NCI-H748 (cell line): ENCODE measurements at regions not wholly inside any gene's neighbourhood (a gene's known extent, or its start where the extent isn't known, plus 50 kb on each side); places are given as distances from the start of the nearest gene placed in this dataset.

ENCODE experiments used
- DNase-seq: peaks from one replicate; lab custom pipeline; 2025; ENCODE audit not compliant: unreplicated experiment; lab: John Stamatoyannopoulos, UW

- DNase-seq = no peak
These were observed 64.4 kb upstream of the HRH1 start for GRCh38 chr3:11089931-11090330.

- no peak for DNase-seq
These were observed 63.7 kb upstream of the HRH1 start for GRCh38 chr3:11090551-11090950.

DNA sequence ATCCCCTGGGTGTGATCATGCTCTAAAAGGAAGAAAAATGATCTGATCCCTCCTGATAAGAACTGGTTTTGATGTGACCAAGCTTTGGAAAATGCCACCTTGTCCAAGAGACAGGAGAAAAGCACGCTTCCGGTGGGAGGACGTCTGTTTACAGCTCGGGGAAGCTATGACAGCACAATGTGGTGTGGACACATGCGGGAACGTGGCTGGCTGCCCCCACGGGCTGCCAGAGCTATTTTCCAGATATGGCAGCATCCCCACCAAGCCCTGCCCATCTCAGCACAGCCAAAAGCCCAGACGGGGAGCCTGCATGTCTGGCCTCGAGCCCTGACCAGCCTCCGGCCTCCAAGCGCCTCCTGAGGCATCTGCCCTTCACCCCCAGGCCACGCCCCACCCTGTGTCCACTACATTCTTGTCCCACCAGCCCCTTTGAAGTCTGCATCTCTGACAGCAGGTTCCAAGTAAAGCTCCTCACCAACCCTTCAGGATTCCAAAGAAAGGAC is 63.2 kb upstream of the HRH1 start:
- DNase-seq = no peak

GRCh38 chr3:11091791-11092190 is 62.5 kb upstream of the HRH1 start:
- no peak for DNase-seq

DNA sequence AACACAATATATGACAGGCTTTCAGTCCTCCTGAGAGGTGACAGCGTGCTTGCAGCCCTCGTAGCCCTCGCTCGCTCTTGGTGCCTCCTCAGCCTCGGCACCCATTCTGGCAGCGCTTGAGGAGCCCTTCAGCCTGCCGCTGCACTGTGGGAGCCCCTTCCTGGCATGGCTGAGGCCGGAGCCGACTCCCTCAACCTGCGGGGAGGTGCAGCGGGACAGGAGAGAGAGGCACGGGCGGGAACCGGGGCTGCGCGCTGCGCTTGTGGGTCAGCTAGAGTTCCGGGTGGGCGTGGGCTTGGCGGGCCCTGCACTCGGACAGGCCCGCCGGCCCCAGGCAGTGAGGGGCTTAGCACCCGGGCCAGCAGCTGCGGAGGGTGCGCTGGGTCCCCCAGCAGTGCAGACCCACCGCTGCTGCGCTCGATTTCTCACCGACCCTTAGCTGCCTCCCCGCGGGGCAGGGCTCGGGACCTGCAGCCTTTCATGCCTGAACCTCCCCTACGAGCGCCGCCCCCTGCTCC is 60.4 kb upstream of the HRH1 start:
- no peak for DNase-seq

DNA sequence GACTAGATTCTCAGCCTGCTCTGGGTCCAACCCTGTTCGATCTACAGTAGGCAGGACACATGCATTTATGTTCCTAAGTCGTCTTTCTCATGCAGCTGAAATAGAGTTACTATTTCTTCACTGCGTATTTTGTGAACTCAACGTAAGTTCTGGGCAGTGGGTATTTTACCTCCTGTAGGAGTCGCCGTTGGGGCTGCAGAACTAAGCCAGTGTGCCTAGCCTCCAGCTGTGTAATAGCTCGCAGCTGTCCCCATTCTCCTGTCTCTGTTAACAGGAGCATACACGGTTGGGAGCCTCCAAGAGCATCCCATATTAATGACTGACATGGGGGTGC is 58.4 kb upstream of the HRH1 start:
- DNase-seq = no peak

- DNase-seq = peak; percentile 42
These were observed 57.8 kb upstream of the HRH1 start for GRCh38 chr3:11096266-11097139.

- no peak for DNase-seq
These were observed 55.0 kb upstream of the HRH1 start for GRCh38 chr3:11099306-11099705.
